Gastroesophageal sphincter (tissue), 4 donors: ENCODE measurements at regions not wholly inside any gene's neighbourhood (a gene's known extent, or its start where the extent isn't known, plus 50 kb on each side); places are given as distances from the start of the nearest gene placed in this dataset.

Source experiments
- ATAC-seq: fragments of 150-250 bp; one replicate; pipeline ENCODE4 v1.9.1; 2016; ENCODE audit warnings: mild to moderate bottlenecking, moderate library complexity
- H3K27ac ChIP-seq, 4 donors: fragments of 200-600 bp; sonication (generic) in 3 of 4; 1 replicate in 3 of 4; 2 replicates in 1 of 4; pipeline ENCODE4 v1.5.1; 2016 to 2019
- H3K27me3 ChIP-seq: fragments of 200-600 bp; sonication (generic); one replicate; pipeline ENCODE4 v1.5.1; 2019
- H3K36me3 ChIP-seq, 2 donors: fragments of 200-600 bp; sonication (generic); one replicate each; pipeline ENCODE4 v1.5.1; 2019; ENCODE audit warnings: control low read depth in 1 of 2
- H3K4me1 ChIP-seq, 3 donors: fragments of 200-600 bp; sonication (generic); 1 replicate in 2 of 3; 2 replicates in 1 of 3; pipeline ENCODE4 v1.5.1; 2016 to 2019; ENCODE audit warnings: control low read depth in 2 of 3
- H3K4me3 ChIP-seq, 2 donors: fragments of 200-600 bp; sonication (generic); one replicate each; pipeline ENCODE4 v1.5.1; 2019; ENCODE audit warnings: mild to moderate bottlenecking in 1 of 2, moderate library complexity in 1 of 2
- H3K9me3 ChIP-seq, 3 donors: fragments of 200-600 bp; sonication (generic); one replicate each; pipeline ENCODE4 v1.5.1; 2017 to 2019; ENCODE audit warnings: control low read depth in 2 of 3
- EP300 ChIP-seq: sonication (generic); formaldehyde crosslinking; IDR thresholded peaks from one replicate; pipeline ENCODE4 v1.6.1; 2017; ENCODE audit warnings: antibody characterized with exemption, mild to moderate bottlenecking
- POLR2A ChIP-seq, 2 donors: fragments of 450-650 bp; IDR thresholded peaks; one replicate each; pipeline ENCODE4 v1.6.1; 2017; ENCODE audit warnings: antibody characterized with exemption in 2 of 2, mild to moderate bottlenecking in 2 of 2, moderate library complexity in 1 of 2
- POLR2AphosphoS5 ChIP-seq: sonication (generic); formaldehyde crosslinking; IDR thresholded peaks from one replicate; pipeline ENCODE4 v1.6.1; 2017; ENCODE audit warnings: antibody characterized with exemption
- WGBS, 2 donors: methylation state at CpG; one replicate each; pipeline ENCODE4 v1.1.5; 2018; ENCODE audit warnings: low coverage in 1 of 2; 5-methylcytosine and 5-hydroxymethylcytosine counted together
- TF ChIP-seq, protein P1 (sequence below), 4 experiments: fragments of 200-600 bp in 2 of 4; fragments of 450-650 bp in 2 of 4; sonication (generic) in 1 of 4; IDR thresholded peaks; one replicate each; pipeline ENCODE4 v1.5.1; 2017 to 2019; ENCODE audit warnings: antibody characterized with exemption in 4 of 4, mild to moderate bottlenecking in 2 of 4, moderate library complexity in 2 of 4

DNA sequence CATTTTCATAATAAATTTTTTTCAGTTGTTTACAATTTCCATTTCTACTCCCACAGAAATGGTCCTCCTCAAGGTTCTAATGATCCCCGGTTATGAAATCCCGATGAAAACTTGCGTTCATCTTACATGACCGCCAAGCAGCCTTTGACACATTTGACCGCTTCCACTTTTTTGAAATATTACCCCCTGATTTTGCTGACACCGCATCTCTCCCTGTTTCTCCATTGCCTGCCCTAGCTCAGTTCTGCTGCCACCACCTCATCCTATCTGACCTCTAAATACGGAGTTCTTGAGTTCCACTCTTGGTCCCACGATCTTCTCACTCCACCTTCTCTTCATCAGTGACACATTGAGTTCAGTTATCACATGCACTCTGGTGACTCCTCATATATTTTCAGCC, 74.1 kb downstream of the SLC35B3 start:
- Histone ChIP-seq H3K4me1 (no peaks in the 10 kb centered on the region), H3K27me3 (no peaks in the 10 kb centered on the region), H3K36me3 (no peaks in the 10 kb centered on the region), H3K27ac (no peak overlapping the region), H3K9me3 (no peaks in the 10 kb centered on the region), H3K4me3 (no peak overlapping the region)
- WGBS, 2 donors: 90 to 92% methylated on average over 8 of the region's 8 CpGs
- ATAC-seq: no peak
- TF ChIP-seq POLR2A (IDR thresholded peaks at IDR 0.05): no peak
- TF ChIP-seq, protein P1, sequence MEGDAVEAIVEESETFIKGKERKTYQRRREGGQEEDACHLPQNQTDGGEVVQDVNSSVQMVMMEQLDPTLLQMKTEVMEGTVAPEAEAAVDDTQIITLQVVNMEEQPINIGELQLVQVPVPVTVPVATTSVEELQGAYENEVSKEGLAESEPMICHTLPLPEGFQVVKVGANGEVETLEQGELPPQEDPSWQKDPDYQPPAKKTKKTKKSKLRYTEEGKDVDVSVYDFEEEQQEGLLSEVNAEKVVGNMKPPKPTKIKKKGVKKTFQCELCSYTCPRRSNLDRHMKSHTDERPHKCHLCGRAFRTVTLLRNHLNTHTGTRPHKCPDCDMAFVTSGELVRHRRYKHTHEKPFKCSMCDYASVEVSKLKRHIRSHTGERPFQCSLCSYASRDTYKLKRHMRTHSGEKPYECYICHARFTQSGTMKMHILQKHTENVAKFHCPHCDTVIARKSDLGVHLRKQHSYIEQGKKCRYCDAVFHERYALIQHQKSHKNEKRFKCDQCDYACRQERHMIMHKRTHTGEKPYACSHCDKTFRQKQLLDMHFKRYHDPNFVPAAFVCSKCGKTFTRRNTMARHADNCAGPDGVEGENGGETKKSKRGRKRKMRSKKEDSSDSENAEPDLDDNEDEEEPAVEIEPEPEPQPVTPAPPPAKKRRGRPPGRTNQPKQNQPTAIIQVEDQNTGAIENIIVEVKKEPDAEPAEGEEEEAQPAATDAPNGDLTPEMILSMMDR (IDR thresholded peaks at IDR 0.05): no peak

- no peak for ATAC-seq
- Histone ChIP-seq H3K9me3 (no peaks in the 10 kb centered on the region), H3K4me1 (no peaks in the 10 kb centered on the region), H3K27ac (no peak overlapping the region), H3K36me3 (no peaks in the 10 kb centered on the region), H3K27me3 (no peaks in the 10 kb centered on the region), H3K4me3 (no peak overlapping the region)
- 49 to 100% methylated on average over 2 to 4 of the region's 4 CpGs for WGBS, 2 donors
- TF ChIP-seq EP300 (no peak), POLR2A (IDR thresholded peaks at IDR 0.05) (no peak), POLR2AphosphoS5 (no peak)
- TF ChIP-seq, protein P1 (IDR thresholded peaks at IDR 0.05): no peak
Measured at GRCh38 chr6:8352966-8353340, 82.4 kb downstream of the SLC35B3 start.

DNA sequence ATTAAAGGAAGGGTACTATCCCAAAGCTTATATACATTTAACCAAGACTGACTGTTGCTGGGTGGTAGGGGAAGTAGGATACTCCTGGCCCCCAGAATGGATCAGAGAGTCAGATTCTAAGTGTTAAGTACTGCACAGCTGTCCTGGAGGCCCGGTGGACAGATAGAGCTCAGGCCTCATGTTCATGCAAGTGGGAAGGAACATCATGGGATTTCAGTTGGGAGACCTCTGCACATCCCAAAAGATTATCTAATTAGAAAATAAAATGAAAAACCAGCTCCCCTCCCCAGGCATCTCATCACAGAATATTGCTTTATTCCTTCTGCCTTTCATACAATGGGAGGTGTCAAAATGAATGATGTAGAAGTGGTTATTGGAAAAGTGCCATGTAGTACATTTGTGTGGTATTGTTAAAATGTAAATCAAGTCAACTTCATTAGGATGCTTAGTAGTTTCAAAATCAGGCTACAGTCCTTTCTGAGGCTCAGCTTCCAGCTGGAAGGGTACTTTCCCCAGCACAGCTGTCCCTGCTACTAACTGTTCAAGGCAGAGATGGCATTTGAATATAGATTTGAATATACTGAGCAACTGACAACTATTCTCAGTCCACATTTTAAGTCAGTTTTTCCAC, 82.9 kb downstream of the SLC35B3 start:
- WGBS, 2 donors: 71% methylated on average over 1 of the region's 1 CpG; no CpG with 5 or more reads in 1 of the 2 donors
- Histone ChIP-seq H3K4me3 (no peak overlapping the region), H3K36me3 (no peaks in the 10 kb centered on the region), H3K9me3 (no peaks in the 10 kb centered on the region), H3K4me1 (no peaks in the 10 kb centered on the region), H3K27ac (no peak overlapping the region), H3K27me3 (no peaks in the 10 kb centered on the region)
- no peak for TF ChIP-seq EP300
- no peak for TF ChIP-seq POLR2A (IDR thresholded peaks at IDR 0.05)
- no peak for TF ChIP-seq POLR2AphosphoS5
- TF ChIP-seq, protein P1 (IDR thresholded peaks at IDR 0.05): no peak
- no peak for ATAC-seq

- H3K27me3 ChIP-seq: no peaks in the 10 kb centered on the region
- no peaks in the 10 kb centered on the region for H3K36me3 ChIP-seq
- no peak for TF ChIP-seq POLR2AphosphoS5
- TF ChIP-seq, protein P1 (IDR thresholded peaks at IDR 0.05): no peak
- no peak for TF ChIP-seq EP300
- TF ChIP-seq POLR2A (IDR thresholded peaks at IDR 0.05): no peak
- H3K9me3 ChIP-seq: peaks cover 0 to 9% (median 0%) of the 10 kb centered on the region in 3 donors
- H3K4me3 ChIP-seq: no peak overlapping the region
- no peak overlapping the region for H3K27ac ChIP-seq
- H3K4me1 ChIP-seq: no peaks in the 10 kb centered on the region
- no peak for ATAC-seq
- 41 to 72% methylated on average over 3 of the region's 3 CpGs for WGBS, 2 donors
Measured at GRCh38 chr6:8343600-8343999, 91.7 kb downstream of the SLC35B3 start.

- Histone ChIP-seq H3K9me3 (peaks cover 0 to 9% (median 0%) of the 10 kb centered on the region in 3 donors), H3K36me3 (no peaks in the 10 kb centered on the region), H3K4me3 (no peak overlapping the region), H3K27ac (no peak overlapping the region), H3K27me3 (no peaks in the 10 kb centered on the region), H3K4me1 (no peaks in the 10 kb centered on the region)
- ATAC-seq: no peak
- 81 to 86% methylated on average over 9 to 10 of the region's 10 CpGs for WGBS, 2 donors
- TF ChIP-seq EP300 (no peak), POLR2AphosphoS5 (no peak), POLR2A (IDR thresholded peaks at IDR 0.05) (no peak)
- TF ChIP-seq, protein P1 (IDR thresholded peaks at IDR 0.05): no peak
Measured at GRCh38 chr6:8342241-8342819, 93.0 kb downstream of the SLC35B3 start.
